ENCODE measurements at regions not wholly inside any gene's neighbourhood (a gene's known extent, or its start where the extent isn't known, plus 50 kb on each side); places are given as distances from the start of the nearest gene placed in this dataset.

DNA sequence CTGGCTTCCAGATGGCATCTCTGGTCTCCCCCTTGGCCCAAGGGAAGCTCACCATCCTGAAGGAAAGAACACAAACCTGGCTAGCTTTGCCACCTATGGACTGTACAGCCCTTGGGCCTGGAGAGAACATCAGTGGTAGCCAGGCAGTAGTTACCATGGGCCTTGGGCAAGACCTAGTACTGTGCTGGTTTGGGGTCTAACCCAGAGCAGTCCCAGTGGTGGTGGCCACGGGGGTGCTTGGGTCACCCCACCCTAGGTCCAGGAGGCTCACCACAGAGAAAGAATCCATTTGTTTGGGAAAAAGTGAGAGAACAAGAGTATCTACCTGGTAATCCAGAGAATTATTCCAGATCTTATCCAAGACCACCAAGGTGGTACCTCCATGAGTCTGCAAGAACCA is 290.7 kb upstream of the PPP1R2C start:
- no peak for DNase-seq (ENCODE audit: extremely low read depth, low read depth)

DNA sequence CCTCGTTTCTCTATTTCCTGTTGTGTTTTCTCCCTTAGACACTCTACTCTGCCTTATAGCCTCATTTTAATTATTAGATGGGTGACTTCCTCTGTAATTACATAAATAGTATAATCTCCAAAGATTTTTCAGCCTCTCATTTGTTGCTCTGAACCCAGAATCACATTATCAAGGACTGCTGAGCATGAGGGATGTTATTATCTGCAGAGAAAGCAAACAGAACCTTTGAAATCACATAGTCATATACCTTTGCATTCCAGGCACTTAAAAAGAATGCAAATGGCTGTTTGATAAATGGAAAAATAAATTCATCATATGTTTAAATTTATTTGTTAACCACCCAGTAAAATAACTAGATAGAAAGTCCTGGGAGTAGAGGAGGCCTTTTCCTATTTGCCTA is 305.1 kb upstream of the PPP1R2C start:
- TF ChIP-seq, protein P1, sequence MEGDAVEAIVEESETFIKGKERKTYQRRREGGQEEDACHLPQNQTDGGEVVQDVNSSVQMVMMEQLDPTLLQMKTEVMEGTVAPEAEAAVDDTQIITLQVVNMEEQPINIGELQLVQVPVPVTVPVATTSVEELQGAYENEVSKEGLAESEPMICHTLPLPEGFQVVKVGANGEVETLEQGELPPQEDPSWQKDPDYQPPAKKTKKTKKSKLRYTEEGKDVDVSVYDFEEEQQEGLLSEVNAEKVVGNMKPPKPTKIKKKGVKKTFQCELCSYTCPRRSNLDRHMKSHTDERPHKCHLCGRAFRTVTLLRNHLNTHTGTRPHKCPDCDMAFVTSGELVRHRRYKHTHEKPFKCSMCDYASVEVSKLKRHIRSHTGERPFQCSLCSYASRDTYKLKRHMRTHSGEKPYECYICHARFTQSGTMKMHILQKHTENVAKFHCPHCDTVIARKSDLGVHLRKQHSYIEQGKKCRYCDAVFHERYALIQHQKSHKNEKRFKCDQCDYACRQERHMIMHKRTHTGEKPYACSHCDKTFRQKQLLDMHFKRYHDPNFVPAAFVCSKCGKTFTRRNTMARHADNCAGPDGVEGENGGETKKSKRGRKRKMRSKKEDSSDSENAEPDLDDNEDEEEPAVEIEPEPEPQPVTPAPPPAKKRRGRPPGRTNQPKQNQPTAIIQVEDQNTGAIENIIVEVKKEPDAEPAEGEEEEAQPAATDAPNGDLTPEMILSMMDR (IDR thresholded peaks at IDR 0.05; ENCODE audit: low read depth, low read length) = no peak
- DNase-seq (ENCODE audit: extremely low read depth, low read depth) = no peak

More for the DNA sequence above, 290.7 kb upstream of the PPP1R2C start:
- TF ChIP-seq, protein P1 (IDR thresholded peaks at IDR 0.05; ENCODE audit: low read depth, low read length) = no peak

DNA sequence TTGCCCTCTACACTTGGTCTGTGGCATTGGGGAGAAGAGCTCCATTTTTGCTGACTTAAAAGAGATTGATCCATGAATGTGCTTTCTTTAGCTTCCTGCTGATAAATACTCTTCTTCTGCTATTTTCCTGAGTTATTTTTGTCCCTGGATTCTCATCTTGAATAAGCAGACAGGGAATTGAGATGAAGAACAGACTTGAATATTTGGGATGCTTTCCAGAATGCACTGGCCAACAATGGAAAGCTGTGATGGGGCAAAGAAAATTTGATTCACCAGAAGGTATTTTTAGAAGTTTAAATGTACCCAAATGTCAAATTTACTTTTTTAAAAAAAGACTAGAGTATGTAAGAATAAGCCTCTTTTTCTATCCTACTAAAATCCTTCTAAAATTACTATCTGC is 309.9 kb upstream of the PPP1R2C start:
- TF ChIP-seq, protein P1 (IDR thresholded peaks at IDR 0.05; ENCODE audit: low read depth, low read length) = no peak
- no peak for DNase-seq (ENCODE audit: extremely low read depth, low read depth)

DNA sequence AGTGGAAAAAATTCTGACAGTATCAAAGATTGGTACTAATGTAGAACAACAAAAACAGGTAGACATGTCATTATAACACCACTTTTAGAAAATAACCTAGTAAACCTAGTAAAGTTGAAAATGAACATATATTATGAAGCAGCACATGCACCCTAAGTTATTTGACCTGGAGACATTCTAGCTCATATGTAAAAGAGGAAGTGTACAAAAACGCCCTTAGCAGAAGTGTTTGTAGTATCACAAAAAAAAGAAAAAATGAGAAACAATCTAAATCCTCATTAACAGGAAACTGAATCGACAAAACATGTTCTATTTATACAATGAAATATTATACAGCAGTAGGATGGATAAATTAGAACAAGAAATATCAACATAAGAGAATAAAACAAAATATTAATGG is 318.9 kb upstream of the PPP1R2C start:
- no peak for DNase-seq (ENCODE audit: extremely low read depth, low read depth)

DNA sequence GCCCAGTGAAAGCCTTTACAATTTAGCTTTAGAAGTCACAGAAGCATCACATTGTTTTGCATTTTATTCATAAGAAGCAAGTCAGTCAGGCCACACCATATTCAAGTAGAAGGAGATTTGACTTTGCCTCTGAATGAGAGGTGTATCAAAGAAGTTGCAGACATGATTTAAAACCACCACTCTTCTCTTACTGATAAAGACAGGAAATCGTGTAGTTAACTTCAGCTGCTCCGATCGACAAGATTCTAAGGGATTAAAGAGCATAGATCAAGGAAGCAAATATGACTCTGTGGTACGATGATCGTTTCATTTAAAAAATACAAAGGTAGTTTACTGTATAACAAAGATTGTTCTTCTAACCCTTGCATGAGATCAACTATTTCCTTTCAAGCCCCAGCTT is 328.0 kb upstream of the PPP1R2C start:
- TF ChIP-seq, protein P1 (IDR thresholded peaks at IDR 0.05; ENCODE audit: low read depth, low read length) = no peak
- no peak for DNase-seq (ENCODE audit: extremely low read depth, low read depth)

More for the DNA sequence above, 318.9 kb upstream of the PPP1R2C start:
- TF ChIP-seq, protein P1 (IDR thresholded peaks at IDR 0.05; ENCODE audit: low read depth, low read length) = no peak

DNA sequence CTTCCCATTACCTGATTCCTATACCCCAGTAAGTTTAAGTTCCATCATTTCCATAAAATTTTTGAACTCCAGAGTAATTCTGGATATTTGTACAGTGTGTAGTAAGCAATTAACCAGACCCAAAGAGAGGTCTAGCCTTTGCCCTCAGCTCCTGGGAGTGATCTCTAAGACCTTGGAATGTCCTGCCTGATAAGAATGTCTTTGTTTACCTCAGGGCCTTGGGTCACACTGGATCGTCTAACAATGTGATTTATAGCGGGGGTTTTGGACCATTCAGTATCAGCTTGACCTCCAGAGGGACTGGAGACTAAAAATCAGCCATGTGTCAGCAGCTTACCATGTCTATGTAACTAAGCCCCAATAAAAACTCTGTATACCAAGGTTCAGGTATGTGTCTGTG is 330.9 kb upstream of the PPP1R2C start:
- TF ChIP-seq, protein P1 (IDR thresholded peaks at IDR 0.05; ENCODE audit: low read depth, low read length) = no peak
- DNase-seq (ENCODE audit: extremely low read depth, low read depth) = no peak

DNA sequence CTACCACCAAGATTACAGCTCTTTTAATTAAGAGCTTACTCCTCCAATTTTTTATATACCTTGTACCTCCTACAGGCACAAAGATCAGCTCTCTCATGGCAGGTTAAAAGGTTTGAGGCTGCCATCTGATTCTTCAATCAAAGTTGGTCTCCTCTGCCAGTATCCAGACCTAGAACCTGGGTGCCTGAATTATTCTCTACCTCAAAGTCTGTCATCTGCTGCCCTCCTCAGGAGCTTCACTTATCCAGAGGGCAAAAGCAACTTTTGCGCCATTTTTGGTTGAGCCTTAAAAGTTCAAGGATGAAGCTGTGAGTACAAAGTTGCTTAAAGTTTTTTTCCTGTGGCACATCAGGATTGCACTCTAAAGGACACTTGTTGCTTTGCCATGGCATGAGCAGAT is 343.7 kb upstream of the PPP1R2C start:
- TF ChIP-seq, protein P1 (IDR thresholded peaks at IDR 0.05; ENCODE audit: low read depth, low read length) = no peak
- no peak for DNase-seq (ENCODE audit: extremely low read depth, low read depth)

Data from AG09319 (cell line).